Smooth muscle cell (in vitro differentiated cells): ENCODE measurements at regions not wholly inside any gene's neighbourhood (a gene's known extent, or its start where the extent isn't known, plus 50 kb on each side); places are given as distances from the start of the nearest gene placed in this dataset.

Experiments
- DNase-seq: peaks from one replicate; lab custom pipeline; 2025; ENCODE audit not compliant: unreplicated experiment; lab: John Stamatoyannopoulos, UW
- H2AFZ ChIP-seq: fragments of 200-600 bp; sonication (generic); 2 replicates; pipeline ENCODE4 v1.6.0; 2016; ENCODE audit warnings: antibody characterized with exemption, low read depth, mild to moderate bottlenecking
- H3F3A ChIP-seq: fragments of 200-600 bp; sonication (generic); 2 replicates; pipeline ENCODE4 v1.6.0; 2017; ENCODE audit warnings: antibody characterized with exemption, low read depth
- H3K27ac ChIP-seq: fragments of 200-600 bp; sonication (generic); 2 replicates; pipeline ENCODE4 v1.5.1; 2016; ENCODE audit warnings: low read depth, mild to moderate bottlenecking
- H3K27me3 ChIP-seq: fragments of 200-600 bp; sonication (generic); 2 replicates; pipeline ENCODE4 v1.6.1; 2016; ENCODE audit warnings: low read depth, mild to moderate bottlenecking
- H3K36me3 ChIP-seq: fragments of 200-600 bp; sonication (generic); 2 replicates; pipeline ENCODE4 v1.5.1; 2016; ENCODE audit warnings: low read depth
- H3K4me1 ChIP-seq: fragments of 200-600 bp; sonication (generic); 2 replicates; pipeline ENCODE4 v1.5.1; 2016; ENCODE audit warnings: low read depth
- H3K4me2 ChIP-seq: fragments of 200-600 bp; sonication (generic); 2 replicates; pipeline ENCODE4 v1.6.0; 2016; ENCODE audit warnings: mild to moderate bottlenecking
- H3K4me3 ChIP-seq: fragments of 200-600 bp; sonication (generic); 2 replicates; pipeline ENCODE4 v1.5.1; 2016; ENCODE audit warnings: mild to moderate bottlenecking
- H3K79me2 ChIP-seq: fragments of 200-600 bp; sonication (generic); 2 replicates; pipeline ENCODE4 v1.6.0; 2016; ENCODE audit warnings: low read depth, mild to moderate bottlenecking
- H3K9ac ChIP-seq: fragments of 200-600 bp; sonication (generic); 2 replicates; pipeline ENCODE4 v1.6.0; 2016; ENCODE audit warnings: low read depth
- H3K9me3 ChIP-seq: fragments of 200-600 bp; sonication (generic); replicated peaks from 2 replicates; pipeline ENCODE4 v1.5.1; 2016; ENCODE audit warnings: low read depth
- H4K20me1 ChIP-seq: fragments of 200-600 bp; sonication (generic); 2 replicates; pipeline ENCODE4 v1.6.0; 2016; ENCODE audit warnings: low read depth
- CTCF ChIP-seq: fragments of 200-600 bp; sonication (generic); IDR thresholded peaks from 2 replicates; pipeline ENCODE4 v1.5.1; 2017; ENCODE audit warnings: borderline replicate concordance, mild to moderate bottlenecking, antibody characterized with exemption; ENCODE audit not compliant: insufficient read depth, poor library complexity, severe bottlenecking
- WGBS: methylation state at CpG from one replicate; pipeline ENCODE4 v1.1.7; 2016; ENCODE audit warnings: low lambda C conversion rate; 5-methylcytosine and 5-hydroxymethylcytosine counted together

GRCh38 chr6:45814772-45815171 is 200.9 kb downstream of the CLIC5 start:
- Histone ChIP-seq H3K9ac (no peak overlapping the region), H3K4me3 (no peak overlapping the region), H4K20me1 (no peaks in the 10 kb centered on the region), H3K36me3 (no peaks in the 10 kb centered on the region), H3K79me2 (no peaks in the 10 kb centered on the region), H3F3A (no peaks in the 10 kb centered on the region), H3K27ac (no peak overlapping the region), H3K9me3 (no peaks in the 10 kb centered on the region), H3K4me1 (no peaks in the 10 kb centered on the region), H2AFZ (no peak overlapping the region), H3K27me3 (no peaks in the 10 kb centered on the region), H3K4me2 (no peak overlapping the region)
- 81% methylated on average over 2 of the region's 2 CpGs for WGBS
- TF ChIP-seq CTCF: no peak
- DNase-seq: no peak

GRCh38 chr6:45813943-45814342 is 201.7 kb downstream of the CLIC5 start:
- DNase-seq: no peak
- Histone ChIP-seq H3K36me3 (no peaks in the 10 kb centered on the region), H3K4me2 (no peak overlapping the region), H2AFZ (no peak overlapping the region), H3K4me1 (no peaks in the 10 kb centered on the region), H3F3A (no peaks in the 10 kb centered on the region), H3K9ac (no peak overlapping the region), H3K27ac (no peak overlapping the region), H4K20me1 (no peaks in the 10 kb centered on the region), H3K4me3 (no peak overlapping the region), H3K9me3 (no peaks in the 10 kb centered on the region), H3K27me3 (no peaks in the 10 kb centered on the region), H3K79me2 (no peaks in the 10 kb centered on the region)
- WGBS: 89% methylated on average over 3 of the region's 3 CpGs
- no peak for TF ChIP-seq CTCF

GRCh38 chr6:45812922-45813321 is 202.7 kb downstream of the CLIC5 start:
- Histone ChIP-seq H3K4me1 (no peaks in the 10 kb centered on the region), H3F3A (no peaks in the 10 kb centered on the region), H3K27ac (no peak overlapping the region), H3K9ac (no peak overlapping the region), H4K20me1 (no peaks in the 10 kb centered on the region), H3K4me2 (no peak overlapping the region), H3K27me3 (no peaks in the 10 kb centered on the region), H2AFZ (no peak overlapping the region), H3K4me3 (no peak overlapping the region), H3K36me3 (no peaks in the 10 kb centered on the region), H3K79me2 (no peaks in the 10 kb centered on the region), H3K9me3 (no peaks in the 10 kb centered on the region)
- no peak for TF ChIP-seq CTCF
- 74% methylated on average over 6 of the region's 6 CpGs for WGBS
- no peak for DNase-seq

- Histone ChIP-seq H3K27ac (no peak overlapping the region), H3K36me3 (no peaks in the 10 kb centered on the region), H3K4me3 (no peak overlapping the region), H4K20me1 (no peaks in the 10 kb centered on the region), H3K27me3 (no peaks in the 10 kb centered on the region), H3K9ac (no peak overlapping the region), H3K79me2 (no peaks in the 10 kb centered on the region), H3K4me1 (no peaks in the 10 kb centered on the region), H3K4me2 (no peak overlapping the region), H3F3A (no peaks in the 10 kb centered on the region), H2AFZ (no peak overlapping the region), H3K9me3 (no peaks in the 10 kb centered on the region)
- DNase-seq: no peak
- TF ChIP-seq CTCF: no peak
- WGBS: 56% methylated on average over 1 of the region's 1 CpG
These were observed 206.7 kb downstream of the CLIC5 start for GRCh38 chr6:45808917-45809316.
